ENCODE measurements at regions not wholly inside any gene's neighbourhood (a gene's known extent, or its start where the extent isn't known, plus 50 kb on each side); places are given as distances from the start of the nearest gene placed in this dataset.
A peak's percentile ranks its signal among the peaks of the same experiment; 100 is the strongest.

- no peak overlapping the region for H3K27ac ChIP-seq (ENCODE audit: low read length)
Measured at GRCh38 chr2:12556762-12557161, 160.0 kb upstream of the TRIB2 start.

GRCh38 chr2:12557688-12558087 lies 159.0 kb upstream of the TRIB2 start:
- Histone ChIP-seq H2AFZ (ENCODE audit: low read depth, low read length) (no peak overlapping the region), H3K27me3 (ENCODE audit: low read depth, low read length) (peaks cover 50% of the 10 kb centered on the region), H3K4me3 (ENCODE audit: low read length) (no peak overlapping the region), H3K27ac (ENCODE audit: low read length) (no peak overlapping the region), H3K4me2 (ENCODE audit: low read length) (no peak overlapping the region), H3K9ac (ENCODE audit: low read length) (no peak overlapping the region), H3K79me2 (ENCODE audit: low read length) (no peaks in the 10 kb centered on the region), H4K20me1 (ENCODE audit: insufficient read depth, low read length) (no peaks in the 10 kb centered on the region), H3K4me1 (ENCODE audit: low read length) (peaks cover 20% of the 10 kb centered on the region), H3K9me3 (ENCODE audit: insufficient read depth, low read length) (peaks cover 3% of the 10 kb centered on the region; the same call in 1 of the 2 replicates), H3K36me3 (replicated peaks; ENCODE audit: low read depth, low read length) (no peaks in the 10 kb centered on the region)
- TF ChIP-seq CTCF (IDR thresholded peaks at IDR 0.05; ENCODE audit: low read depth, low read length) (no peak), EZH2phosphoT487 (IDR thresholded peaks at IDR 0.05; ENCODE audit: low read depth) (no peak)

More at GRCh38 chr2:12556762-12557161, 160.0 kb upstream of the TRIB2 start:
- Histone ChIP-seq H3K4me3 (ENCODE audit: low read length) (no peak overlapping the region), H3K36me3 (replicated peaks; ENCODE audit: low read depth, low read length) (no peaks in the 10 kb centered on the region), H3K4me1 (ENCODE audit: low read length) (peaks cover 29% of the 10 kb centered on the region), H4K20me1 (ENCODE audit: insufficient read depth, low read length) (no peaks in the 10 kb centered on the region), H3K9me3 (ENCODE audit: insufficient read depth, low read length) (peaks cover 3% of the 10 kb centered on the region; the same call in 1 of the 2 replicates), H3K9ac (ENCODE audit: low read length) (no peak overlapping the region), H3K4me2 (ENCODE audit: low read length) (no peak overlapping the region), H3K79me2 (ENCODE audit: low read length) (no peaks in the 10 kb centered on the region), H3K27me3 (ENCODE audit: low read depth, low read length) (peaks cover 41% of the 10 kb centered on the region), H2AFZ (ENCODE audit: low read depth, low read length) (no peak overlapping the region)
- TF ChIP-seq CTCF (IDR thresholded peaks at IDR 0.05; ENCODE audit: low read depth, low read length) (no peak), EZH2phosphoT487 (IDR thresholded peaks at IDR 0.05; ENCODE audit: low read depth) (no peak)

- H3K4me3 ChIP-seq (ENCODE audit: low read length): no peak overlapping the region
- H3K36me3 ChIP-seq (replicated peaks; ENCODE audit: low read depth, low read length): no peaks in the 10 kb centered on the region
- no peak for TF ChIP-seq EZH2phosphoT487 (IDR thresholded peaks at IDR 0.05; ENCODE audit: low read depth)
- H3K4me2 ChIP-seq (ENCODE audit: low read length): no peak overlapping the region
- H4K20me1 ChIP-seq (ENCODE audit: insufficient read depth, low read length): no peaks in the 10 kb centered on the region
- H3K79me2 ChIP-seq (ENCODE audit: low read length): no peaks in the 10 kb centered on the region
- H3K27me3 ChIP-seq (ENCODE audit: low read depth, low read length): peaks cover 49% of the 10 kb centered on the region
- H3K27ac ChIP-seq (ENCODE audit: low read length): no peak overlapping the region
- no peak overlapping the region for H2AFZ ChIP-seq (ENCODE audit: low read depth, low read length)
- peaks cover 3% of the 10 kb centered on the region; the same call in 1 of the 2 replicates for H3K9me3 ChIP-seq (ENCODE audit: insufficient read depth, low read length)
- H3K9ac ChIP-seq (ENCODE audit: low read length): no peak overlapping the region
- H3K4me1 ChIP-seq (ENCODE audit: low read length): peaks cover 20% of the 10 kb centered on the region
Measured at GRCh38 chr2:12558519-12558918, 158.2 kb upstream of the TRIB2 start.

GRCh38 chr2:12560618-12561017 lies 156.1 kb upstream of the TRIB2 start:
- Histone ChIP-seq H4K20me1 (ENCODE audit: insufficient read depth, low read length) (no peaks in the 10 kb centered on the region), H3K4me3 (ENCODE audit: low read length) (peak overlapping the region; percentile 52), H3K27me3 (ENCODE audit: low read depth, low read length) (peaks cover 55% of the 10 kb centered on the region), H3K79me2 (ENCODE audit: low read length) (no peaks in the 10 kb centered on the region), H2AFZ (ENCODE audit: low read depth, low read length) (no peak overlapping the region), H3K4me1 (ENCODE audit: low read length) (peaks cover 10% of the 10 kb centered on the region), H3K9ac (ENCODE audit: low read length) (no peak overlapping the region), H3K4me2 (ENCODE audit: low read length) (peak overlapping the region; percentile 69), H3K27ac (ENCODE audit: low read length) (no peak overlapping the region), H3K36me3 (replicated peaks; ENCODE audit: low read depth, low read length) (no peaks in the 10 kb centered on the region), H3K9me3 (ENCODE audit: insufficient read depth, low read length) (peaks cover 3% of the 10 kb centered on the region; the same call in 1 of the 2 replicates)
- TF ChIP-seq CTCF (IDR thresholded peaks at IDR 0.05; ENCODE audit: low read depth, low read length) (no peak), EZH2phosphoT487 (IDR thresholded peaks at IDR 0.05; ENCODE audit: low read depth) (no peak)
